H1 (cell line): ENCODE measurements at regions not wholly inside any gene's neighbourhood (a gene's known extent, or its start where the extent isn't known, plus 50 kb on each side); places are given as distances from the start of the nearest gene placed in this dataset.

Experiments
- CTCF ChIA-PET: fragments of 300-600 bp; sonication (Branson Sonifier 250); formaldehyde crosslinking; loops from one replicate; lab custom pipeline; 2021; ENCODE audit not compliant: partially characterized antibody; lab: Charles Lee
- POLR2A ChIA-PET: fragments of 300-600 bp; sonication (Branson Sonifier 250); formaldehyde crosslinking; loops from one replicate; lab custom pipeline; 2021; ENCODE audit warnings: inconsistent platforms; ENCODE audit not compliant: partially characterized antibody; lab: Charles Lee
- DNase-seq, 2 experiments: peaks; one replicate each; pipeline versions ENCODE4 v3.0.0 to v3.0.0-alpha.2; 2010 to 2022; ENCODE audit warnings: low spot score in 2 of 2, low read depth in 1 of 2, mixed read lengths in 1 of 2
- FAIRE-seq: peaks from 2 replicates; lab custom pipeline; 2011; peaks lifted over from hg19 to GRCh38; lab: Jason Lieb, UNC
- H2AFZ ChIP-seq: 2 replicates; pipeline ENCODE4 v1.8.1; 2012; ENCODE audit warnings: low read length, inconsistent platforms
- H2AK5ac ChIP-seq: 2 replicates; pipeline ENCODE4 v1.6.1; 2013; ENCODE audit warnings: low read depth, low read length
- H2BK120ac ChIP-seq: replicated peaks from 2 replicates; pipeline ENCODE3; 2013; ENCODE audit warnings: low read depth, low read length, inconsistent platforms
- H2BK12ac ChIP-seq: 2 replicates; pipeline ENCODE4 v1.6.1; 2013; ENCODE audit warnings: low read depth, low read length
- H2BK15ac ChIP-seq: 2 replicates; pipeline ENCODE4 v1.6.1; 2013; ENCODE audit warnings: low read length
- H2BK20ac ChIP-seq: 2 replicates; pipeline ENCODE4 v1.6.1; 2013; ENCODE audit warnings: low read length
- H2BK5ac ChIP-seq: 2 replicates; pipeline ENCODE4 v1.6.1; 2013; ENCODE audit warnings: low read depth, low read length
- H3K14ac ChIP-seq: 2 replicates; pipeline ENCODE4 v1.6.1; 2013; ENCODE audit warnings: inconsistent platforms; ENCODE audit not compliant: insufficient read length
- H3K18ac ChIP-seq: 2 replicates; pipeline ENCODE4 v1.6.1; 2013; ENCODE audit warnings: low read length; ENCODE audit errors: extremely low read depth
- H3K23ac ChIP-seq: 2 replicates; pipeline ENCODE4 v1.6.1; 2013; ENCODE audit warnings: inconsistent platforms; ENCODE audit not compliant: insufficient read length
- H3K23me2 ChIP-seq: 2 replicates; pipeline ENCODE4 v1.6.1; 2013; ENCODE audit warnings: low read depth, low read length
- H3K27ac ChIP-seq: 2 replicates; pipeline ENCODE4 v1.6.1; 2011; ENCODE audit warnings: low read depth, low read length, inconsistent platforms
- H3K27me3 ChIP-seq, 4 experiments: replicated peaks in 1 of 4; 1 replicate in 1 of 4; 2 replicates in 3 of 4; pipeline versions ENCODE4 v1.6.1 to v1.8.1; 2011 to 2013; ENCODE audit warnings: low read length in 3 of 4, mild to moderate bottlenecking in 3 of 4, inconsistent platforms in 2 of 4, mixed read lengths in 2 of 4, moderate library complexity in 1 of 4; ENCODE audit not compliant: control insufficient read depth in 3 of 4, insufficient read depth in 3 of 4; ENCODE audit errors: extremely low read depth in 1 of 4
- H3K36me3 ChIP-seq, 4 experiments: 2 replicates each; pipeline versions ENCODE4 v1.6.1 to v1.8.1; 2011 to 2013; ENCODE audit warnings: mild to moderate bottlenecking in 4 of 4, low read length in 3 of 4, moderate library complexity in 2 of 4, control low read depth in 1 of 4, inconsistent platforms in 1 of 4; ENCODE audit not compliant: insufficient read depth in 4 of 4, control insufficient read depth in 2 of 4
- H3K4ac ChIP-seq: replicated peaks from 2 replicates; pipeline ENCODE3; 2013; ENCODE audit warnings: low read length, low read depth, mixed read lengths, inconsistent platforms; ENCODE audit not compliant: insufficient read length
- H3K4me1 ChIP-seq, 4 experiments: replicated peaks in 1 of 4; 1 replicate in 1 of 4; 2 replicates in 3 of 4; pipeline versions ENCODE4 v1.6.1 to v1.8.1; 2011 to 2013; ENCODE audit warnings: low read length in 3 of 4, inconsistent platforms in 2 of 4, mixed read lengths in 1 of 4; ENCODE audit not compliant: insufficient read depth in 4 of 4, control insufficient read depth in 3 of 4
- H3K4me2 ChIP-seq, 2 experiments: 2 replicates each; pipeline versions ENCODE4 v1.6.1 to v1.8.1; 2011 to 2013; ENCODE audit warnings: low read depth in 2 of 2, low read length in 2 of 2, control low read depth in 1 of 2, inconsistent platforms in 1 of 2, mild to moderate bottlenecking in 1 of 2; ENCODE audit not compliant: insufficient read depth in 1 of 2
- H3K4me3 ChIP-seq, 4 experiments: fragments of 200-600, 300-600 bp in 1 of 4; sonication (generic), shearing (Covaris generic), sonication (Bioruptor Twin) in 1 of 4; 2 replicates each; pipeline versions ENCODE4 v1.5.1 to v1.8.1; 2011 to 2016; ENCODE audit warnings: low read length in 4 of 4, low read depth in 3 of 4, control low read depth in 2 of 4, inconsistent platforms in 2 of 4, mild to moderate bottlenecking in 2 of 4, mixed read lengths in 1 of 4, moderate library complexity in 1 of 4; ENCODE audit not compliant: insufficient read depth in 2 of 4; ENCODE audit errors: extremely low read depth in 1 of 4
- H3K56ac ChIP-seq: replicated peaks from 2 replicates; pipeline ENCODE3; 2013; ENCODE audit warnings: low read depth, mild to moderate bottlenecking, mixed read lengths, low read length, inconsistent platforms; ENCODE audit not compliant: insufficient read length
- H3K79me1 ChIP-seq: 2 replicates; pipeline ENCODE4 v1.6.1; 2013; ENCODE audit warnings: low read depth, low read length, control low read depth
- H3K79me2 ChIP-seq, 2 experiments: 2 replicates each; pipeline versions ENCODE4 v1.6.1 to v1.8.1; 2012 to 2013; ENCODE audit warnings: low read length in 2 of 2, mild to moderate bottlenecking in 2 of 2, inconsistent platforms in 1 of 2; ENCODE audit not compliant: insufficient read depth in 2 of 2, control insufficient read depth in 1 of 2
- H3K9ac ChIP-seq, 4 experiments: replicated peaks in 1 of 4; 1 replicate in 1 of 4; 2 replicates in 3 of 4; pipeline versions ENCODE4 v1.6.1 to v1.8.1; 2011 to 2013; ENCODE audit warnings: low read depth in 3 of 4, low read length in 3 of 4, control low read depth in 2 of 4, mild to moderate bottlenecking in 2 of 4, moderate library complexity in 2 of 4, inconsistent platforms in 1 of 4; ENCODE audit errors: extremely low read depth in 1 of 4
- H3K9me3 ChIP-seq, 2 experiments: 2 replicates each; pipeline versions ENCODE4 v1.6.1 to v1.8.1; 2012 to 2013; ENCODE audit warnings: mild to moderate bottlenecking in 2 of 2, moderate library complexity in 2 of 2, control low read depth in 1 of 2, inconsistent platforms in 1 of 2, low read depth in 1 of 2, low read length in 1 of 2, mixed read lengths in 1 of 2; ENCODE audit not compliant: insufficient read depth in 2 of 2
- H4K20me1 ChIP-seq, 2 experiments: replicated peaks in 1 of 2; 2 replicates each; pipeline versions ENCODE3 to v1.8.1; 2011 to 2013; ENCODE audit warnings: inconsistent platforms in 2 of 2, low read length in 2 of 2, mild to moderate bottlenecking in 1 of 2; ENCODE audit not compliant: insufficient read depth in 2 of 2, control insufficient read depth in 1 of 2
- H4K5ac ChIP-seq: 2 replicates; pipeline ENCODE4 v1.6.1; 2013; ENCODE audit warnings: low read length, low read depth, mixed read lengths, inconsistent platforms; ENCODE audit not compliant: insufficient read length
- H4K8ac ChIP-seq: 2 replicates; pipeline ENCODE4 v1.8.0; 2013; ENCODE audit warnings: mild to moderate bottlenecking, moderate library complexity, low read length, inconsistent platforms; ENCODE audit not compliant: insufficient read depth; ENCODE audit errors: extremely low read depth
- H4K91ac ChIP-seq: replicated peaks from 2 replicates; pipeline ENCODE3; 2013; ENCODE audit warnings: low read length, mixed read lengths, inconsistent platforms; ENCODE audit not compliant: insufficient read length
- CHD1 ChIP-seq: IDR thresholded peaks from 2 replicates; pipeline ENCODE4 v1.6.1; 2012; ENCODE audit warnings: low read depth, low read length, improper control_type of control experiment
- KDM4A ChIP-seq: IDR thresholded peaks from one replicate; pipeline ENCODE4 v1.7.1; 2012; ENCODE audit warnings: low read depth, mild to moderate bottlenecking, moderate library complexity, low read length, inconsistent platforms; ENCODE audit not compliant: severe bottlenecking
- RXRA ChIP-seq: IDR thresholded peaks from 2 replicates; pipeline ENCODE4 v1.6.1; 2011; ENCODE audit warnings: low read depth, mild to moderate bottlenecking, low read length, moderate library complexity; ENCODE audit not compliant: insufficient read depth
- TBP ChIP-seq: IDR thresholded peaks from 2 replicates; pipeline ENCODE4 v1.6.1; 2011; ENCODE audit warnings: low read depth, low read length, improper control_type of control experiment
- WGBS, 2 experiments: shearing (Covaris generic) in 1 of 2; methylation state at CpG; one replicate each; pipeline versions ENCODE4 v1.1.6 to v1.1.7; 2013 to 2015; ENCODE audit warnings: low lambda C conversion rate in 2 of 2, mixed read lengths in 2 of 2, inconsistent platforms in 1 of 2, low coverage in 1 of 2, missing lambda C conversion rate in 1 of 2; ENCODE audit not compliant: insufficient replicate concordance in 2 of 2, insufficient coverage in 1 of 2, insufficient read length in 1 of 2; ENCODE audit errors: extremely low coverage in 1 of 2, missing lambda C conversion rate in 1 of 2; 5-methylcytosine and 5-hydroxymethylcytosine counted together

- CTCF ChIA-PET, result interaction anchor here (1.1 kb wide), 1 partner anchor 465 kb away, joined by 3 read pairs; no protein-coding TSS in a partner anchor
- H3K4me1 ChIP-seq, result no peaks in the 10 kb centered on the region
- H3K23me2 ChIP-seq, result no peaks in the 10 kb centered on the region
- H2BK15ac ChIP-seq, result no peak overlapping the region
- H3K27me3 ChIP-seq, result no peaks in the 10 kb centered on the region
- no peaks in the 10 kb centered on the region for H3K9me3 ChIP-seq
- H2BK120ac ChIP-seq, result no peak overlapping the region
- H3K14ac ChIP-seq, result no peak overlapping the region
- no peak overlapping the region for H3K9ac ChIP-seq
- no peak overlapping the region for H2BK20ac ChIP-seq
- H3K27ac ChIP-seq, result no peak overlapping the region
- no peak overlapping the region for H3K23ac ChIP-seq
- H2AFZ ChIP-seq, result no peak overlapping the region
- H3K79me2 ChIP-seq, result no peaks in the 10 kb centered on the region
- H3K36me3 ChIP-seq, result no peaks in the 10 kb centered on the region
- POLR2A ChIA-PET, result no interaction called here
- no peak overlapping the region for H2BK12ac ChIP-seq
- no peak overlapping the region for H3K18ac ChIP-seq
- H3K4me2 ChIP-seq, result no peak overlapping the region
- H3K79me1 ChIP-seq, result no peaks in the 10 kb centered on the region
- no peak overlapping the region for H2BK5ac ChIP-seq
- H3K56ac ChIP-seq, result no peak overlapping the region
- no peak for DNase-seq
- H3K4ac ChIP-seq, result no peak overlapping the region
- no peak overlapping the region for H3K4me3 ChIP-seq
- no peaks in the 10 kb centered on the region for H4K20me1 ChIP-seq
- 91% methylated on average over 3 of the region's 3 CpGs; no CpG with 5 or more reads in 1 of the 2 experiments for WGBS, 2 experiments
- TF ChIP-seq CHD1 (no peak), RXRA (no peak), TBP (no peak), KDM4A (no peak)
- H4K8ac ChIP-seq, result no peak overlapping the region
- H4K5ac ChIP-seq, result no peak overlapping the region
- H4K91ac ChIP-seq, result no peak overlapping the region
- no peak for FAIRE-seq
- no peak overlapping the region for H2AK5ac ChIP-seq
Measured at GRCh38 chr12:24152270-24152669, 202.8 kb upstream of the SOX5 start.
